OCI-M2 (cell line): ENCODE measurements at regions not wholly inside any gene's neighbourhood (a gene's known extent, or its start where the extent isn't known, plus 50 kb on each side); places are given as distances from the start of the nearest gene placed in this dataset.

Experiments
- DNase-seq: peaks from one replicate; lab custom pipeline; 2025; ENCODE audit not compliant: unreplicated experiment; lab: John Stamatoyannopoulos, UW

GRCh38 chr6:19638931-19639330 is 198.2 kb upstream of the ID4 start:
- no peak for DNase-seq

- DNase-seq = no peak
These were observed 193.9 kb upstream of the ID4 start for GRCh38 chr6:19643287-19643686.

- DNase-seq = no peak
These were observed 193.5 kb upstream of the ID4 start for GRCh38 chr6:19643713-19644112.

GRCh38 chr6:19655744-19656143 is 181.4 kb upstream of the ID4 start:
- DNase-seq = no peak

- no peak for DNase-seq
These were observed 176.9 kb upstream of the ID4 start for GRCh38 chr6:19660123-19660910.

GRCh38 chr6:19662911-19663310 is 174.3 kb upstream of the ID4 start:
- DNase-seq = no peak

GRCh38 chr6:19663479-19663878 is 173.7 kb upstream of the ID4 start:
- DNase-seq = no peak

GRCh38 chr6:19664050-19664449 is 173.1 kb upstream of the ID4 start:
- no peak for DNase-seq

- no peak for DNase-seq
These were observed 172.1 kb upstream of the ID4 start for GRCh38 chr6:19664878-19665612.

GRCh38 chr6:19665613-19665909 is 171.6 kb upstream of the ID4 start:
- no peak for DNase-seq

- DNase-seq = no peak
These were observed 168.5 kb upstream of the ID4 start for GRCh38 chr6:19668710-19669109.

- no peak for DNase-seq
These were observed 168.0 kb upstream of the ID4 start for GRCh38 chr6:19669206-19669605.

- DNase-seq = no peak
These were observed 154.3 kb upstream of the ID4 start for GRCh38 chr6:19682859-19683258.

- DNase-seq = no peak
These were observed 146.7 kb upstream of the ID4 start for GRCh38 chr6:19690325-19691075.

- DNase-seq = no peak
These were observed 145.6 kb upstream of the ID4 start for GRCh38 chr6:19691465-19692167.

- no peak for DNase-seq
These were observed 144.5 kb upstream of the ID4 start for GRCh38 chr6:19692506-19693298.

- no peak for DNase-seq
These were observed 142.5 kb upstream of the ID4 start for GRCh38 chr6:19694697-19695096.

GRCh38 chr6:19697744-19698290 is 139.4 kb upstream of the ID4 start:
- DNase-seq = no peak

GRCh38 chr6:19699932-19700331 is 137.2 kb upstream of the ID4 start:
- DNase-seq = no peak

- DNase-seq = no peak
These were observed 131.6 kb upstream of the ID4 start for GRCh38 chr6:19705606-19706005.
